HCT116 (cell line): ENCODE measurements at regions not wholly inside any gene's neighbourhood (a gene's known extent, or its start where the extent isn't known, plus 50 kb on each side); places are given as distances from the start of the nearest gene placed in this dataset.

ENCODE experiments used
- ATAC-seq: fragments of 200-7000 bp; cut with Tn5 transposase; 2 replicates; pipeline ENCODE4 v1.9.1; 2020; ENCODE audit warnings: mild to moderate bottlenecking, moderate library complexity
- BruUV-seq: library from RNA; stranded (reverse); fragments of 400-500 nt; replicated peaks from 2 replicates; lab custom pipeline; 2021; lab: Mats Ljungman, UMichigan
- CTCF ChIA-PET: fragments of 300-600 bp; sonication (Branson Sonifier 250); formaldehyde crosslinking; loops from one replicate; lab custom pipeline; 2021; ENCODE audit warnings: antibody characterized with exemption; lab: Charles Lee
- POLR2A ChIA-PET: fragments of 300-600, 350-600 bp; sonication (Branson Sonifier 250); formaldehyde crosslinking; loops from one replicate; lab custom pipeline; 2021; ENCODE audit warnings: antibody characterized with exemption; lab: Charles Lee
- RAD21 ChIA-PET, 2 experiments: fragments of 300-600 bp; sonication (Branson Sonifier 250); formaldehyde crosslinking; loops; one replicate each; lab custom pipeline; 2023; ENCODE audit warnings: low total read pairs in 2 of 2; ENCODE audit not compliant: uncharacterized antibody in 2 of 2, unreplicated experiment in 2 of 2, low non-redundant PET in 1 of 2; lab: Charles Lee
- DNase-seq: peaks from one replicate; pipeline ENCODE4 v3.0.0-alpha.2; 2010; ENCODE audit warnings: low read depth, low spot score
- H2AFZ ChIP-seq: fragments of 200-600 bp; shearing (Covaris generic), sonication (generic); 2 replicates; pipeline ENCODE4 v1.6.1; 2017; ENCODE audit warnings: low read depth, mixed run types, mixed read lengths, antibody characterized with exemption, low read length; ENCODE audit not compliant: poor library complexity, severe bottlenecking
- H3K27ac ChIP-seq: 2 replicates; pipeline ENCODE4 v1.5.1; 2012; ENCODE audit warnings: low read depth, low read length
- H3K27me3 ChIP-seq: fragments of 200-600 bp; sonication (generic); 2 replicates; pipeline ENCODE4 v1.6.1; 2016; ENCODE audit warnings: mixed run types, low read length, mixed read lengths; ENCODE audit not compliant: insufficient read depth
- H3K36me3 ChIP-seq, 2 experiments: fragments of 200-500 bp in 1 of 2; fragments of 200-600 bp in 1 of 2; sonication (Bioruptor generic) in 1 of 2; sonication (generic) in 1 of 2; 2 replicates each; pipeline versions ENCODE4 v1.5.1 to v1.6.1; 2014 to 2016; ENCODE audit warnings: low read length in 2 of 2, inconsistent platforms in 1 of 2, mixed read lengths in 1 of 2, mixed run types in 1 of 2; ENCODE audit not compliant: insufficient read depth in 2 of 2, control insufficient read depth in 1 of 2
- H3K4me1 ChIP-seq, 2 experiments: fragments of 200-600 bp in 1 of 2; sonication (generic) in 1 of 2; 2 replicates each; pipeline versions ENCODE4 v1.5.1 to v1.6.1; 2012 to 2017; ENCODE audit warnings: low read length in 2 of 2, inconsistent platforms in 1 of 2, mild to moderate bottlenecking in 1 of 2, mixed read lengths in 1 of 2, mixed run types in 1 of 2, moderate library complexity in 1 of 2; ENCODE audit not compliant: insufficient read depth in 2 of 2, control insufficient read depth in 1 of 2
- H3K4me2 ChIP-seq: fragments of 200-600 bp; sonication (generic); 2 replicates; pipeline ENCODE4 v1.6.1; 2017; ENCODE audit warnings: mixed run types, low read length, mixed read lengths
- H3K4me3 ChIP-seq, 2 experiments: fragments of 200-600 bp in 1 of 2; sonication (generic) in 1 of 2; replicated peaks in 1 of 2; 2 replicates each; pipeline ENCODE4 v1.5.1; 2011 to 2016; ENCODE audit warnings: low read length in 2 of 2, control low read depth in 1 of 2, low read depth in 1 of 2, mild to moderate bottlenecking in 1 of 2, mixed read lengths in 1 of 2, mixed run types in 1 of 2
- H3K79me2 ChIP-seq: fragments of 200-600 bp; sonication (generic); 2 replicates; pipeline ENCODE4 v1.6.1; 2017; ENCODE audit warnings: mild to moderate bottlenecking, mixed run types, low read length, moderate library complexity, mixed read lengths; ENCODE audit not compliant: insufficient read depth
- H3K9ac ChIP-seq: fragments of 200-600 bp; sonication (generic); 2 replicates; pipeline ENCODE4 v1.6.1; 2016; ENCODE audit warnings: low read length, mixed read lengths
- H3K9me2 ChIP-seq: fragments of 200-600 bp; sonication (generic), shearing (Covaris generic); 2 replicates; pipeline ENCODE4 v1.6.1; 2017; ENCODE audit warnings: mixed run types, mild to moderate bottlenecking, moderate library complexity; ENCODE audit not compliant: insufficient read depth
- H3K9me3 ChIP-seq, 2 experiments: fragments of 200-500 bp in 1 of 2; fragments of 200-600 bp in 1 of 2; sonication (Bioruptor generic) in 1 of 2; sonication (generic) in 1 of 2; 2 replicates each; pipeline ENCODE4 v1.6.1; 2014 to 2017; ENCODE audit warnings: low read length in 2 of 2, mixed read lengths in 2 of 2, inconsistent platforms in 1 of 2, low read depth in 1 of 2, mild to moderate bottlenecking in 1 of 2, mixed run types in 1 of 2, moderate library complexity in 1 of 2; ENCODE audit not compliant: control insufficient read depth in 1 of 2, insufficient read depth in 1 of 2
- H4K20me1 ChIP-seq: fragments of 200-600 bp; sonication (generic), shearing (Covaris generic); 2 replicates; pipeline ENCODE4 v1.6.1; 2017; ENCODE audit warnings: mixed run types, mild to moderate bottlenecking, moderate library complexity; ENCODE audit not compliant: insufficient read depth
- CBX3 ChIP-seq: IDR thresholded peaks from 2 replicates; pipeline ENCODE4 v1.6.1; 2012; ENCODE audit warnings: low read depth
- CEBPB ChIP-seq: IDR thresholded peaks from 2 replicates; pipeline ENCODE4 v1.6.1; 2012; ENCODE audit warnings: low read depth
- EGR1 ChIP-seq: IDR thresholded peaks from 2 replicates; pipeline ENCODE4 v1.6.1; 2012; ENCODE audit warnings: low read depth
- ELF1 ChIP-seq: IDR thresholded peaks from 2 replicates; pipeline ENCODE4 v1.6.1; 2012; ENCODE audit warnings: low read depth, borderline replicate concordance
- EZH2 ChIP-seq: fragments of 200-600 bp; sonication (generic); IDR thresholded peaks from 2 replicates; pipeline ENCODE4 v1.6.1; 2017; ENCODE audit warnings: antibody characterized with exemption, mixed run types
- FOSL1 ChIP-seq: IDR thresholded peaks from 2 replicates; pipeline ENCODE4 v1.6.1; 2012; ENCODE audit warnings: low read depth
- JUND ChIP-seq: IDR thresholded peaks from 2 replicates; pipeline ENCODE4 v1.6.1; 2012
- POLR2AphosphoS5 ChIP-seq: IDR thresholded peaks from 2 replicates; pipeline ENCODE4 v1.6.1; 2011; ENCODE audit warnings: mild to moderate bottlenecking, low read depth, low read length, moderate library complexity
- RAD21 ChIP-seq: IDR thresholded peaks from 2 replicates; pipeline ENCODE4 v1.6.1; 2012; ENCODE audit warnings: low read depth, mild to moderate bottlenecking
- YY1 ChIP-seq: IDR thresholded peaks from 2 replicates; pipeline ENCODE4 v1.6.1; 2011; ENCODE audit warnings: low read length, low read depth, moderate library complexity, mild to moderate bottlenecking; ENCODE audit not compliant: insufficient replicate concordance; ENCODE audit errors: extremely low read depth
- ZFX ChIP-seq: fragments of 450-650 bp; IDR thresholded peaks from 2 replicates; pipeline ENCODE4 v1.6.1; 2017
- ZNF274 ChIP-seq: fragments of 200-500 bp; sonication (Bioruptor generic); IDR thresholded peaks from 2 replicates; pipeline ENCODE4 v1.6.1; 2014; ENCODE audit warnings: mild to moderate bottlenecking, low read depth, low read length, inconsistent platforms
- intact Hi-C: fragments of 100-400 bp; cut with micrococcal nuclease; formaldehyde crosslinking; loops from 2 replicates; pipeline ENCODE4 v1.10.0; 2022
- TF ChIP-seq, protein P1 (sequence below): IDR thresholded peaks from 2 replicates; pipeline ENCODE4 v1.6.1; 2012; ENCODE audit warnings: low read depth
- TF ChIP-seq, protein P2 (sequence below): IDR thresholded peaks from 2 replicates; pipeline ENCODE4 v1.6.1; 2012
- TF ChIP-seq, protein P3 (sequence below): IDR thresholded peaks from 2 replicates; pipeline ENCODE4 v1.6.1; 2011; ENCODE audit warnings: mild to moderate bottlenecking, low read length, moderate library complexity; ENCODE audit not compliant: insufficient replicate concordance; ENCODE audit errors: extremely low read depth

DNA sequence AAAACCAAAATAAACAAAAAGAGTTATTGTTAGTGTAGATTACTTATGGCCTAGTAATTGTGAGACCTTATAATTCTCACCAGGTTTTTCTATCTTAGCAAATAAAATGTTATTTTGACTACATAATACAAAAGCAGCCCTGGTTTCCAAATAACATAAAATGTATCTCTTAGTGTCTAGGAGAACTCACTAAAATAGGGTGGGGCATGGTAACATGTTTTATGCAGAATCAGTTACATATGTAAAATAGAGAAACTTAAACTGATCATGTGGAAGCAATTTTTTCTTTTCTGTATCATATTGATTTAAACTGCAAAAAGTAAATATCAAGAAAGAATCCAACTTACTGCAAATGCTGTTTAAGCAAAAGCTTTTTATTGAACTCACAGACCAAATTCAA is 431.1 kb upstream of the ALCAM start:
- Histone ChIP-seq H3K4me3 (no peak overlapping the region), H3K27ac (no peak overlapping the region)
- POLR2A ChIA-PET, result no interaction called here
- TF ChIP-seq FOSL1 (no peak), CBX3 (no peak), JUND (no peak), CEBPB (no peak), ZFX (no peak), RAD21 (no peak), EGR1 (no peak), ELF1 (no peak), POLR2AphosphoS5 (no peak), EZH2 (no peak), ZNF274 (no peak), YY1 (no peak)
- TF ChIP-seq, protein P1, sequence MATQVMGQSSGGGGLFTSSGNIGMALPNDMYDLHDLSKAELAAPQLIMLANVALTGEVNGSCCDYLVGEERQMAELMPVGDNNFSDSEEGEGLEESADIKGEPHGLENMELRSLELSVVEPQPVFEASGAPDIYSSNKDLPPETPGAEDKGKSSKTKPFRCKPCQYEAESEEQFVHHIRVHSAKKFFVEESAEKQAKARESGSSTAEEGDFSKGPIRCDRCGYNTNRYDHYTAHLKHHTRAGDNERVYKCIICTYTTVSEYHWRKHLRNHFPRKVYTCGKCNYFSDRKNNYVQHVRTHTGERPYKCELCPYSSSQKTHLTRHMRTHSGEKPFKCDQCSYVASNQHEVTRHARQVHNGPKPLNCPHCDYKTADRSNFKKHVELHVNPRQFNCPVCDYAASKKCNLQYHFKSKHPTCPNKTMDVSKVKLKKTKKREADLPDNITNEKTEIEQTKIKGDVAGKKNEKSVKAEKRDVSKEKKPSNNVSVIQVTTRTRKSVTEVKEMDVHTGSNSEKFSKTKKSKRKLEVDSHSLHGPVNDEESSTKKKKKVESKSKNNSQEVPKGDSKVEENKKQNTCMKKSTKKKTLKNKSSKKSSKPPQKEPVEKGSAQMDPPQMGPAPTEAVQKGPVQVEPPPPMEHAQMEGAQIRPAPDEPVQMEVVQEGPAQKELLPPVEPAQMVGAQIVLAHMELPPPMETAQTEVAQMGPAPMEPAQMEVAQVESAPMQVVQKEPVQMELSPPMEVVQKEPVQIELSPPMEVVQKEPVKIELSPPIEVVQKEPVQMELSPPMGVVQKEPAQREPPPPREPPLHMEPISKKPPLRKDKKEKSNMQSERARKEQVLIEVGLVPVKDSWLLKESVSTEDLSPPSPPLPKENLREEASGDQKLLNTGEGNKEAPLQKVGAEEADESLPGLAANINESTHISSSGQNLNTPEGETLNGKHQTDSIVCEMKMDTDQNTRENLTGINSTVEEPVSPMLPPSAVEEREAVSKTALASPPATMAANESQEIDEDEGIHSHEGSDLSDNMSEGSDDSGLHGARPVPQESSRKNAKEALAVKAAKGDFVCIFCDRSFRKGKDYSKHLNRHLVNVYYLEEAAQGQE, result no peak
- TF ChIP-seq, protein P2, sequence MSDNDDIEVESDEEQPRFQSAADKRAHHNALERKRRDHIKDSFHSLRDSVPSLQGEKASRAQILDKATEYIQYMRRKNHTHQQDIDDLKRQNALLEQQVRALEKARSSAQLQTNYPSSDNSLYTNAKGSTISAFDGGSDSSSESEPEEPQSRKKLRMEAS, result no peak
- TF ChIP-seq, protein P3, sequence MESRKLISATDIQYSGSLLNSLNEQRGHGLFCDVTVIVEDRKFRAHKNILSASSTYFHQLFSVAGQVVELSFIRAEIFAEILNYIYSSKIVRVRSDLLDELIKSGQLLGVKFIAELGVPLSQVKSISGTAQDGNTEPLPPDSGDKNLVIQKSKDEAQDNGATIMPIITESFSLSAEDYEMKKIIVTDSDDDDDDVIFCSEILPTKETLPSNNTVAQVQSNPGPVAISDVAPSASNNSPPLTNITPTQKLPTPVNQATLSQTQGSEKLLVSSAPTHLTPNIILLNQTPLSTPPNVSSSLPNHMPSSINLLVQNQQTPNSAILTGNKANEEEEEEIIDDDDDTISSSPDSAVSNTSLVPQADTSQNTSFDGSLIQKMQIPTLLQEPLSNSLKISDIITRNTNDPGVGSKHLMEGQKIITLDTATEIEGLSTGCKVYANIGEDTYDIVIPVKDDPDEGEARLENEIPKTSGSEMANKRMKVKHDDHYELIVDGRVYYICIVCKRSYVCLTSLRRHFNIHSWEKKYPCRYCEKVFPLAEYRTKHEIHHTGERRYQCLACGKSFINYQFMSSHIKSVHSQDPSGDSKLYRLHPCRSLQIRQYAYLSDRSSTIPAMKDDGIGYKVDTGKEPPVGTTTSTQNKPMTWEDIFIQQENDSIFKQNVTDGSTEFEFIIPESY, result no peak
- TF ChIP-seq, all 23 proteins: peak for 0
- no peaks in the 10 kb centered on the region for H3K79me2 ChIP-seq
- peaks cover 3% of the 10 kb centered on the region; the same call in 1 of the 2 replicates for H3K9me2 ChIP-seq
- no peaks in the 10 kb centered on the region for H4K20me1 ChIP-seq
- RAD21 ChIA-PET, result no interaction called here
- DNase-seq (no peak), ATAC-seq (no peak)
- H3K36me3 ChIP-seq, result no peaks in the 10 kb centered on the region
- CTCF ChIA-PET, result no interaction called here
- H3K9ac ChIP-seq, result no peak overlapping the region
- H3K9me3 ChIP-seq, result no peaks in the 10 kb centered on the region
- intact Hi-C loops, result no loop called here
- no peaks in the 10 kb centered on the region for H3K27me3 ChIP-seq
- BruUV-seq, result no TSS peak
- no peak overlapping the region for H2AFZ ChIP-seq
- no peaks in the 10 kb centered on the region for H3K4me1 ChIP-seq
- no peak overlapping the region for H3K4me2 ChIP-seq
